OCI-LY1 (cell line): ENCODE measurements at regions not wholly inside any gene's neighbourhood (a gene's known extent, or its start where the extent isn't known, plus 50 kb on each side); places are given as distances from the start of the nearest gene placed in this dataset.

Source experiments
- H2AFZ ChIP-seq: fragments of 200-600 bp; sonication (generic), shearing (Covaris generic); 2 replicates; pipeline ENCODE4 v1.6.0; 2014; ENCODE audit warnings: antibody characterized with exemption, mild to moderate bottlenecking, low read length
- H3F3A ChIP-seq: fragments of 200-600 bp; sonication (generic), shearing (Covaris generic); 2 replicates; pipeline ENCODE4 v1.6.0; 2014; ENCODE audit warnings: mild to moderate bottlenecking, antibody characterized with exemption, low read length, moderate library complexity; ENCODE audit not compliant: insufficient read depth
- H3K27ac ChIP-seq: fragments of 200-600 bp; sonication (generic); 2 replicates; pipeline ENCODE4 v1.5.1; 2014; ENCODE audit warnings: low read length, mixed run types, mild to moderate bottlenecking, low read depth; ENCODE audit not compliant: poor library complexity, severe bottlenecking
- H3K27me3 ChIP-seq: fragments of 200-600 bp; sonication (generic); 2 replicates; pipeline ENCODE4 v1.6.0; 2014; ENCODE audit warnings: antibody characterized with exemption, mild to moderate bottlenecking, low read length, moderate library complexity; ENCODE audit not compliant: insufficient read depth
- H3K36me3 ChIP-seq: fragments of 200-600 bp; sonication (generic); 2 replicates; pipeline ENCODE4 v1.6.1; 2014; ENCODE audit warnings: mild to moderate bottlenecking, antibody characterized with exemption, low read length, moderate library complexity, mixed read lengths; ENCODE audit not compliant: insufficient read depth
- H3K4me1 ChIP-seq: fragments of 200-600 bp; sonication (generic); 2 replicates; pipeline ENCODE4 v1.5.1; 2014; ENCODE audit warnings: mild to moderate bottlenecking, low read length, moderate library complexity; ENCODE audit not compliant: insufficient read depth, severe bottlenecking
- H3K4me2 ChIP-seq: fragments of 200-600 bp; sonication (generic), shearing (Covaris generic); 2 replicates; pipeline ENCODE4 v1.6.1; 2014; ENCODE audit warnings: low read length
- H3K4me3 ChIP-seq: fragments of 200-600 bp; sonication (generic); 2 replicates; pipeline ENCODE4 v1.5.1; 2014; ENCODE audit warnings: low read length, low read depth, mild to moderate bottlenecking, mixed read lengths; ENCODE audit not compliant: poor library complexity, severe bottlenecking
- H3K79me2 ChIP-seq: fragments of 200-600 bp; shearing (Covaris generic); 2 replicates; pipeline ENCODE4 v1.6.1; 2016; ENCODE audit warnings: mixed run types, low read length, mixed read lengths; ENCODE audit not compliant: insufficient read depth
- H3K9ac ChIP-seq: fragments of 200-600 bp; sonication (generic), shearing (Covaris generic); 2 replicates; pipeline ENCODE4 v1.6.1; 2014; ENCODE audit warnings: mild to moderate bottlenecking, low read length, mixed read lengths
- H3K9me2 ChIP-seq: fragments of 200-600 bp; sonication (generic), shearing (Covaris generic); 2 replicates; pipeline ENCODE4 v1.6.1; 2014; ENCODE audit warnings: low read depth, mild to moderate bottlenecking, low read length, mixed read lengths
- H3K9me3 ChIP-seq: fragments of 200-600 bp; shearing (Covaris generic); 2 replicates; pipeline ENCODE4 v1.6.1; 2014; ENCODE audit warnings: low read length, mixed read lengths
- H4K20me1 ChIP-seq: fragments of 200-600 bp; sonication (generic), shearing (Covaris generic); 2 replicates; pipeline ENCODE4 v1.6.0; 2016; ENCODE audit warnings: mild to moderate bottlenecking, low read length; ENCODE audit not compliant: insufficient read depth
- CTCF ChIP-seq: fragments of 200-600 bp; sonication (generic), shearing (Covaris generic); IDR thresholded peaks from 2 replicates; pipeline ENCODE4 v1.5.1; 2017; ENCODE audit warnings: mild to moderate bottlenecking, antibody characterized with exemption, low read length, moderate library complexity, mixed read lengths
- EZH2 ChIP-seq: fragments of 200-600 bp; sonication (generic), shearing (Covaris generic); IDR thresholded peaks from 2 replicates; pipeline ENCODE4 v1.8.0; 2017; ENCODE audit warnings: borderline replicate concordance, mixed run types, mild to moderate bottlenecking, antibody characterized with exemption, low read length, moderate library complexity, mixed read lengths

- Histone ChIP-seq H3K9me2 (no peaks in the 10 kb centered on the region), H3K79me2 (no peaks in the 10 kb centered on the region), H3K27ac (no peak overlapping the region), H3K4me2 (no peak overlapping the region), H3F3A (no peaks in the 10 kb centered on the region), H3K36me3 (no peaks in the 10 kb centered on the region), H2AFZ (no peak overlapping the region), H4K20me1 (no peaks in the 10 kb centered on the region), H3K9me3 (no peaks in the 10 kb centered on the region), H3K9ac (no peak overlapping the region), H3K4me1 (peaks cover 6% of the 10 kb centered on the region), H3K27me3 (no peaks in the 10 kb centered on the region), H3K4me3 (no peak overlapping the region)
- no peak for TF ChIP-seq EZH2
Observed at GRCh38 chr13:44252938-44253337, 120.7 kb upstream of the SERP2 start.

- H3K9me2 ChIP-seq: no peaks in the 10 kb centered on the region
- no peak overlapping the region for H3K27ac ChIP-seq
Observed at GRCh38 chr13:44255771-44256364, 117.8 kb upstream of the SERP2 start.

GRCh38 chr13:44257796-44258195 lies 115.8 kb upstream of the SERP2 start:
- no peaks in the 10 kb centered on the region for H4K20me1 ChIP-seq
- TF ChIP-seq EZH2 (no peak), CTCF (no peak)
- H3K4me1 ChIP-seq: peaks cover 30% of the 10 kb centered on the region
- no peaks in the 10 kb centered on the region for H3K36me3 ChIP-seq
- H2AFZ ChIP-seq: no peak overlapping the region
- no peak overlapping the region for H3K4me3 ChIP-seq
- H3K9ac ChIP-seq: no peak overlapping the region
- no peak overlapping the region for H3K27ac ChIP-seq
- H3F3A ChIP-seq: no peaks in the 10 kb centered on the region
- no peaks in the 10 kb centered on the region for H3K9me2 ChIP-seq
- no peaks in the 10 kb centered on the region for H3K27me3 ChIP-seq
- no peaks in the 10 kb centered on the region for H3K79me2 ChIP-seq
- no peak overlapping the region for H3K4me2 ChIP-seq
- H3K9me3 ChIP-seq: no peaks in the 10 kb centered on the region

More at GRCh38 chr13:44255771-44256364, 117.8 kb upstream of the SERP2 start:
- Histone ChIP-seq H3K4me1 (peaks cover 27% of the 10 kb centered on the region), H3K79me2 (no peaks in the 10 kb centered on the region), H4K20me1 (no peaks in the 10 kb centered on the region), H3K4me2 (no peak overlapping the region), H2AFZ (no peak overlapping the region), H3K9ac (no peak overlapping the region), H3K9me3 (no peaks in the 10 kb centered on the region), H3K36me3 (no peaks in the 10 kb centered on the region), H3K4me3 (no peak overlapping the region), H3F3A (no peaks in the 10 kb centered on the region), H3K27me3 (no peaks in the 10 kb centered on the region)
- TF ChIP-seq CTCF: no peak
- TF ChIP-seq EZH2: no peak
